ENCODE measurements at regions not wholly inside any gene's neighbourhood (a gene's known extent, or its start where the extent isn't known, plus 50 kb on each side); places are given as distances from the start of the nearest gene placed in this dataset.
"Not testable (repeated sequence)": the region's sequence is repeated elsewhere in the genome, so short reads cannot be mapped to it uniquely, and the experiment has no call there.

- DNase-seq (ENCODE audit: low spot score): no peak
These were observed 160.4 kb downstream of the UACA start for GRCh38 chr15:70602834-70603560.

- DNase-seq (ENCODE audit: low spot score): no peak
These were observed 161.1 kb downstream of the UACA start for GRCh38 chr15:70602281-70602680.

- DNase-seq (ENCODE audit: low spot score): no peak
These were observed 165.4 kb downstream of the UACA start for GRCh38 chr15:70597945-70598344.

- no peak for DNase-seq (ENCODE audit: low spot score)
These were observed 166.2 kb downstream of the UACA start for GRCh38 chr15:70597056-70597603.

GRCh38 chr15:70596354-70597055, 166.9 kb downstream of the UACA start:
- no peak for DNase-seq (ENCODE audit: low spot score)

GRCh38 chr15:70593795-70594194, 169.6 kb downstream of the UACA start:
- no peak for DNase-seq (ENCODE audit: low spot score)

GRCh38 chr15:70589728-70590127, 173.6 kb downstream of the UACA start:
- DNase-seq (ENCODE audit: low spot score): no peak

- no peak for DNase-seq (ENCODE audit: low spot score)
These were observed 174.1 kb downstream of the UACA start for GRCh38 chr15:70589221-70589620.

GRCh38 chr15:70588613-70589012, 174.7 kb downstream of the UACA start:
- no peak for DNase-seq (ENCODE audit: low spot score)

GRCh38 chr15:70587896-70588567, 175.3 kb downstream of the UACA start:
- no peak for DNase-seq (ENCODE audit: low spot score)

- not testable (repeated sequence) for DNase-seq (ENCODE audit: low spot score)
These were observed 176.2 kb downstream of the UACA start for GRCh38 chr15:70587012-70587634.

- DNase-seq (ENCODE audit: low spot score): no peak
These were observed 177.1 kb downstream of the UACA start for GRCh38 chr15:70586241-70586640.

- no peak for DNase-seq (ENCODE audit: low spot score)
These were observed 177.7 kb downstream of the UACA start for GRCh38 chr15:70585707-70586034.

GRCh38 chr15:70584838-70585706, 178.3 kb downstream of the UACA start:
- no peak for DNase-seq (ENCODE audit: low spot score)

- no peak for DNase-seq (ENCODE audit: low spot score)
These were observed 178.9 kb downstream of the UACA start for GRCh38 chr15:70584441-70584837.

- DNase-seq (ENCODE audit: low spot score): no peak
These were observed 180.4 kb downstream of the UACA start for GRCh38 chr15:70583006-70583405.

GRCh38 chr15:70582143-70582945, 181.0 kb downstream of the UACA start:
- no peak for DNase-seq (ENCODE audit: low spot score)

- no peak for DNase-seq (ENCODE audit: low spot score)
These were observed 182.4 kb downstream of the UACA start for GRCh38 chr15:70580958-70581357.

- no peak for DNase-seq (ENCODE audit: low spot score)
These were observed 183.1 kb downstream of the UACA start for GRCh38 chr15:70580286-70580685.

GRCh38 chr15:70579766-70580165, 183.6 kb downstream of the UACA start:
- DNase-seq (ENCODE audit: low spot score): no peak
